Stimulated activated CD8-positive, alpha-beta memory T cell treated with anti-CD3 and anti-CD28 coated beads, Interleukin-2, amount 100 ng/mL, for 1 hour (primary cell): ENCODE measurements at regions not wholly inside any gene's neighbourhood (a gene's known extent, or its start where the extent isn't known, plus 50 kb on each side); places are given as distances from the start of the nearest gene placed in this dataset.
"Not testable (repeated sequence)": the region's sequence is repeated elsewhere in the genome, so short reads cannot be mapped to it uniquely, and the experiment has no call there.

Experiments used
- DNase-seq, 2 donors: peaks; one replicate each; pipeline ENCODE4 v3.0.0-alpha.2; 2020; ENCODE audit warnings: low read depth in 2 of 2

DNA sequence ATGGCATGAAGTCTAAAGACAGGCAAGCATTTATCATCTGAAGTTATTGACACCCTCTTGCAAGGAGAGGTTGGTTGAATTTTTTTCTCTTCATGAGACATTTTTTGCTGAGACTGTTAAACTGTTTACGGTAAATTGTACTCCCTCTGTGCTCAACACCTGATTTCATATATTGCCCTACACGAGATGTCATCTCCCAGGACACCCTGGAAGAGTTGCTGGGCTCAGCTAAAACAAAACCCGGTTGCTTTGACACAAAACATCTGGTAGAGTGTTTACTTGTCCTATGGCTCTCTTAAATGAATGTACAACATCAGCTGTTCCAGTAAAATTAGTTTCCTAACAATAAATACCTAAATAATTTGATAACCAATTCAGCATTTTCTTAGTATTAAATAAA, 533.8 kb downstream of the SOCS6 start:
- no peak for DNase-seq

DNA sequence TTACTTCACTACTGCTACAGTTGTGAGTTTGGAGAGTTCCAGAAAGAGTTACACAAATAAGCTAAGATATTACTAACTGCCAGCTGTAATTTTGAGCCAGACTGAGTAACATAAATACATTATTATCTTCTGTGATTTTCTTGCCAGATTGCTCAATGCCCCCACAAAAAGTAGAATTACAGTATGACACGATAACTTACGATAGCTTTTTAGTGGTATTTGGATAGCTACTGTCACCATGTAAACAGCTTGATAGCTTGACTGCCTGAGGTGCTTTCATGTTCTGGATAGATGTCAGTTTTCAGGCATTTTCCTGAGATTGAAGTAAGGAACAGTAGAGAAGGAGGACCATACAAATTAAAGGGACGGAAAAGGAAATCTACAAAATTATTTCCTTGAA, 533.3 kb downstream of the SOCS6 start:
- no peak for DNase-seq

DNA sequence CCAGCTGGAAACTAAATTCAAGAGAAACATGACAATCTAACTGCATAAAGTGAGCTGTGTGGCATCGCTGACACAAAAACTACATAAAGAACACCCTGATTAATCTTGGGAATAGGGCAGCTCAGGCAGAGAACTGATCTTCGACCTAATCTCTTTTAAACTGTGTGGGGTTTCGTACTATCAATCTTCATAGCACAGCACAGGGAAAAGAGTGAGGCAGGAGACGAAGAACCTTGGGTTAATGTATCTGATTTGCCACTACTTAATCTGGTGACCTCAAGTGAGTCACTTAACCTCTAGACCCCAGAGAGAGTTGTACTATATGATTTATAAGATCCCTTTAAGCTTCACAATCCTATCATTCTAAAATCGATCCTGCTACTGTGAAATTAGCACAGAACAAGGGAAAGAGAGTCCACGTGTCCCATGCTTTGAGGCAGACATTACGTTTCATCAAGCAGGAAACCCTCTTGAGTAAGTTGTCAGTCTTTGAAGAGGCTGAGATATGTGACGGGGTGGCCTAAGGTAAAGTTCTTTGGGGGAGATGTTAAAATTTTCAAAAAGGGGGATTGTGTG, 519.7 kb downstream of the SOCS6 start:
- DNase-seq = no peak

DNA sequence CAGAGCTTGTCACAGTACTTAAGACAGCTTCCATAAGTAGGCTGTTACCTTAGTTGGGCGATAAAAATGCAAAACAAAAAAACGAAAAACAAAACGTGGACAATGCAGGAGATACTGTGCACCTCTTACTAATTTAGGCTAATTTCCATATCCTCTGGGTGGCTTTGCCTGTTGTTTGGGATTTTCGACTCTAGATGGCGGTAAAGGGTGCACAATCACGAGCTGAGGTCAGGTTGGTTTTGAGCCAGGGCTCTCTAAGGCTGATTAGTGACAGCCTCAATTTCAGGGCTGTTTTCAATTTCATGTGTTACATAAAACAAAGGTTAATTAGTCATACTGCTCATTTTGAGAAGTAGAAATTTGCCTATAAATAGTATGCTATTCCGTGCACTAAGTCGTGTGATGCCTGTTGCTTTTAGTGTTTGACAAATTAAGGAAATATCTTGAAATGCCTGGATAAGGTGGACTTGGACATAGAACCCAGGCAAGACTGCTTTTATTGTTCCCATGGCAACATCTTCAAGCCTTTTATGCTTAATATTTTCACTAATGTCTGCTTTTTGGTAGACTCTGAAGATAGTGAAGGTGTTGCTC, 493.1 kb downstream of the SOCS6 start:
- DNase-seq = peak; percentile 15 to 28

DNA sequence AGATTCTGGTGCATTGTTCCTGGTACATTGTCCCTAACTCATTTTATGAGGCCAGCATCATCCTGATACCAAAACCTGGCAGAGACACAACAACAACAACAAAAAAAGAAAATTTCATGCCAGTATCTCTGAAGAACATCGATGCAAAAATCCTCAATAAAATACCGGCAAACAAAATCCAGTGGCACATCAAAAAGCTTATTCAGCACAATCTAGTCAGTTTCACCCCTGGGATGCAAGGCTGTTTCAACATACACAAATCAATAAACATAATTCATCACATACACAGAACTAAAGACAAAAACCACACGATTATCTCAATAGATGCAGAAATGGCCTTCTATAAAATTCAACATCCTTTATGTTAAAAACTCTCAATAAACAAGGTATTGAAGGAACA, 477.4 kb downstream of the SOCS6 start:
- DNase-seq = not testable (repeated sequence)

DNA sequence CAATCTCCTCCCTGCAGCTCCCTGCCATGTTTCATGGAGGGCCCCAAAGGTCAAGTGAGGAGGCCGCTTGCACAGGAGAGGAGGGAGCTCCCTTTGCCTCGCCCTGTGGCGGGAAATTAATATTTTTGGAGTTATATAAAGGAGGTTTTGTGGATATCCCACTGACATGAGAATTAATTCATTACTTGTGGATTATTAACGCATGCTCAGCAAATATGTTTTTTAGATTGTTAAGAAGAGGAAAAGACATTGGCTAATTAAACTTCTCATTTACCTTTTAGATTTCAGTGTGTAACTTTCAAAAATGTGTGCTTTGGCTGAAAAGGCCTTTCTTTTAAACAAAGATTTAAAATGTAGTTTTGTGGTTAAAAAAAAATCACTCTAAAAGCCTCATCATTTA, 474.0 kb downstream of the SOCS6 start:
- DNase-seq = no peak

DNA sequence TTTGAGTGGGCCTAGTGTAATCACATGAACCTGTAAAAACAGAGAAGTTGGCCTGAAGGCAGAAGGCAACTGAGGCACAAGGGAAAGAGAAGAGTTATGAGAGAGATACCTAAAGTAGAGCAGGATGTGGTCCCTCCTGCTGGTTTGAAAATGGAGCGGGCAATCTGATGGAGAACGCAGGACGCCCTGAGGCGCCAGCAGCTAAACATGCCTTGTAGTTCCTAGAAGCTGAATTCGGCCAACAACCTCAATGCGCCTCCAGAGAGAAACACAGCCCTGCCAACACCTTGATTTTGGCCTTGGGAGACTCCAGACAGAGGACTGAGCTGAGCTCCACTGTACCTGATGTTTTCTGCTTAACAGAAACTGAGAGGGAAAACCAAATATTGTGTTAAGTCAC, 469.9 kb downstream of the SOCS6 start:
- no peak for DNase-seq

DNA sequence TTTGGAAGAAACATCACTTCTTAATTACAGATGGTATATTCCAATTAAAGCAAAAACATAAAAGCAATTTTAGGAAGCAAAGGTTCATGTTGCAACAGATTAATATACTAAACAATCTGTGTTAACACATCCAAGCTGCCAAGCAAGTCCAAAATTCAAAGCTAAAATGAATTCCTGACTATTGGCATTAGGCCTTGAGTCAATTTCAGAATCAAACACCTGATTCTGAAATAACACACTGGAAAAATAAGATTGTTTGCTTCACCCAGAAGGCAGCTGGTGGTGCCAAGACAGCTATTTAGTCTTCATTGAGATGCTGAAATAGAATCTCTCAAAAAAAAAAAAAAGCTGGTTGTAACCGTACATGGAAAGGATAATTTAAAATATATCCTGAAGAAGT, 465.6 kb downstream of the SOCS6 start:
- DNase-seq = no peak

DNA sequence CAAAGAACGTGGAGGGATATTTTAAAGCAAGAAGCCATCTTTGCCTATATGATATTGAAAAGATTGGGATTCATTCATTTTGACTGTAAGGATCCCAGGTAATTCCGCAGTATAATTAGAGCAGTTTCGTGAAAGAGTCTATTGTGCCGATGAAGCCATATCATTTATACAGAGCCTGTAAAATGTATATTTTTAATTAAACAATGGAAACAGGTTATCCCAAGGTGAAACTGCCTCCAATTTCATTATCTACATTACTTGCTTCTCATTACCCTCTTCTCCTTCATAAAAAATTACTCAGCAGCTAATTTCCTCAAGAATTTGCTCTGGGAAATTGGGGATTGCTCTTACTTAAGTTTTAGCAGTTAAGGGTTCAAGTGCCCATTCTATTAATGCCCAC, 444.1 kb downstream of the SOCS6 start:
- DNase-seq = no peak

DNA sequence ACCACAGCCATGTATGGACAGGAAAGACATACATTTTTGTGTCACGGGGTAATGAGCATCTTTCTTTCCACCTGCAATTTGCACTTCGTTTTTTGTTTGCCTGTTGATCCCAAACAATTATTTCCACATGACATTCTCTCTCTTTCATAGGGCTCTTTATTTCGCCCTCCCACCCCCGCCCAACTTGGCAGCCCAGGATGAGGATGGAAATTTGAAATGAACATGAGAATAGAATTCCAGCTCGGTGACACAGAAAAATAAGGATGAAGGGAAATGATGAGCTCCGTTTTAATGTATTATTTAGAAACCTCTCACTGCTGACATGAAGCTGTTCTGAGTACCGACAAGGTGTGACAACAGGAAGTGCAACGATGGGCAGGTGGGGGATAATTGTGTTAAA, 443.3 kb downstream of the SOCS6 start:
- DNase-seq = no peak

DNA sequence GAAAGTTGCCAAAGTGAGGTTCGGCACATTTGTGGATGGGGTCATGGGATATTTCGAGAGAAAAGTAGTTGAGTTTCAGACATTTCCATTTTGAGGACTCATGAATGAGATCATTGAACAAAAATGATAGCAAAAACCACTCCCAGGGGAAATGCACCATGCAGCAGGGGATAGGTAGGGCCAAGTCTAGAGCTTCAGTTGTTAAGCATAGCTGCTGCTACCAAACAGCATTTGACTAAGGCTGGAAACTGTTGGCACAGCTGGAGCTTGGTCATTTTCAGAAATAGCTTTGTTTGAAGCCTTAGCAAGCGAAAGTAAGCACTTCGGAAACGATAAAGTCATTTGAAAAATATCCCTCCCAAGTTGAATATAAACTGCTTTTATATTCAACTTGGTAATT, 431.8 kb downstream of the SOCS6 start:
- no peak for DNase-seq

DNA sequence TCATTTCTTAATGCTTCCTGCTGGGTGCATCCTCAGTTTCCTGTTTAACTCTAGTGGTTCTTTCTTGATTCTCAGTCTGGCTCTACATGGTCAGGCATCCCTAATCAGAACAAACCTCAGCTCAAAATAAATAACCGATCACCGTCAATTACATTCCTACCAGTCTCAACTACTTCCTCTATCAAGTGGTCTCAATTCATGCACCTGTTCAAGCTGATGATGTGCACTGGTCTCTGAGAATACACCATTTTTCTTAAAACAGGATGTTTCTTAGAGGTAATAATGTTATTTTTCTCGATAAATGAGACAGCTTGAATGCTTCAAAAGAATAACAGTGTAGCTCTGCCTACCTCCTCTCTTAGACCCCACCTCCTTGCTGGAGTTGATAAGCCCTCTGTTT, 420.9 kb downstream of the SOCS6 start:
- no peak for DNase-seq

DNA sequence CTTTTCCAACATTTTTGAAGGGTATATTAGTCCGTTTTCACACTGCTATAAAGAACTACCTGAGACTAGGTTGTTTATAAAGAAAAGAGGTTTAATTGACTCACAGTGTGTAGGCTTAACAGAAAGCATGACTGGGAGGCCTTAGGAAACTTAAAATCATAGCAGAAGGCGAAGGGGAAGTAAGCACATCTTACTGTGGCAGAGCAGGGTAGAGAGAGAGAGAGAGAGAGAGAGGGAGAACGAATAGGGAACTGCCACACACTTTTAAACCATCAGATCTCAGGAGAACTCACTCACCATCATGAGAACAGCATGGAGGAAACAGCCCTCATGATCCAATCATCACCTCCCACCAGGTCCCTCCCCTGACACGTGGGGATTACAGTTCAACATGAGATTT, 420.3 kb downstream of the SOCS6 start:
- no peak for DNase-seq

DNA sequence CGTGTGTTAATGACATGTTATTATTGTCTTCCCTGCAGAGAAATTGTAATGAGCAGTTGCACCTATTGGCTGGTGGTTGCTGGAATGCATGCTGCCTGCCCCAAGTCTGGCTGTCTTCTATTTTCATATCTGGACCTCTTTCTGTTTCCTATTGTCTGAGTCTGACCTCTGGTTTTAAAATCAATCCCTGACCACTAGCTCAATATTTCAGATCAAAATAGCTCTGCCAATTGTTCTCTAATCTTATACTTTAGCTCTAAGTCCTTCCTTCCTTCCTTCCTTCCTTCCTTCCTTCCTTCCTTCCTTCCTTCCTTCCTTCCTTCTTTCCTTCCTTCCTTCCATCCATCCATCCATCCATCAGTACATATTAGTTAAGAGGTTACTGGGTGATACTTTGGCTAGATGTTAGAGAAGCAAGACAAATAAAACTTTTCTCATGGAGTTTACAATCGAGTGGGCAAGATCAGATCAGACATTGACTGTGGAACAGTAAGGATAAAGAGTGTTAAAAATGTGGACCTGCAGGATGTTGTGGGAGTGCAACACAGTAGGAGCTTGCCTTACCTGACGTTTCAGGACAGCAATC, 417.1 kb downstream of the SOCS6 start:
- no peak for DNase-seq

DNA sequence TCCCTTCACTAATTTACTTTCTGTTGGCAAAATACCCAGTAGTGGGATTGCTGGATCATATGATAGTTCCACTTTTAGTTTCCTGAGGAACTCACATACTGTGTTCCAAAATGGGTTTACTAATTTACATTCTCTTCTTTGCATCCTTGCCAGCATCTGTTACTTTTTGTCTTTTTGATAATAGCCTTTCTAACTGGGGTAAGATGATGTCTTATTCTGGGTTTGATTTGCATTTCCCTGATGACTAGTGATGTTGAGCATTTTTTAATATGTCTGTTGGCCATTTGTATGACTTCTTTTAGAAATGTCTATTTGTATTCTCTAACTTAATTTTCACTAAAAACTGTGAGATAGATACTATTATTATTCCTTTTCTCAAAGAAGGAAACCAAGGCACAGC, 411.7 kb downstream of the SOCS6 start:
- no peak for DNase-seq

DNA sequence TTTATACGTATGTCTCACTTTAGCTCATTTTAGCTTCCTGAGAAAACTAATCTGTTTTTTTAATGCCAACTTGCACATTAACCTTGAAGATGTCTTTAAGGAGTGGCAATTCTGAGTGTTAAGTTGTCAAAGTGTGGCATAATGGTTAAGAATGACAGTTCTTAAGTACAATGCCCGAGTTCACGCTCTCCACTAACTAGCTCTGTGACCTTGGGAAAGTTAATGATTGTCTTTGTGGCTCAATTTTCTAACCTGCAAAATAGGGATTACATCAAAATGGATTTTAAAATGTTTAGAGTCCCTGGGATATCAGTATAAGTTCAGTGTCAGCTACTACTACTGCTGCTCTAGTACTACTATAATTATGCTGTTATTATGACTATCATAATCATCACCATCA, 409.7 kb downstream of the SOCS6 start:
- DNase-seq = no peak

DNA sequence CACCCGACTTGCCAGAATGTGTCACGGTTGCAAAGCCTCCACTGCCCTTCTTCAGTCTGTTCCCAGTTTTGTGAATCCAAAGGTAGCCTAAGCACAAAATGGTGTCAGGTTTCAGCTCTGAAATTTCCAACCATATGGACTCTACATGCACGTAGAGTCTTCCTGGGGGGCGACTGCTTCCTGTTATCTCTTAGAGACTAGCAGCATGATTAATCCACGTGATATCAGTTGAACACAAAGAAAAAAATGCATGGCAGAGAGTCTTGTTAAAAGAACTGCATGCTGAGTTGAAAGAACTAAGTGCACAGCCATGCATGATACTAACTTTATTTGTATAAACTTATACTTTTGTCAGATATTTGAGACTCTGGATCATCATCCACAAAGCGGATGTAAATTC, 404.4 kb downstream of the SOCS6 start:
- DNase-seq = no peak

DNA sequence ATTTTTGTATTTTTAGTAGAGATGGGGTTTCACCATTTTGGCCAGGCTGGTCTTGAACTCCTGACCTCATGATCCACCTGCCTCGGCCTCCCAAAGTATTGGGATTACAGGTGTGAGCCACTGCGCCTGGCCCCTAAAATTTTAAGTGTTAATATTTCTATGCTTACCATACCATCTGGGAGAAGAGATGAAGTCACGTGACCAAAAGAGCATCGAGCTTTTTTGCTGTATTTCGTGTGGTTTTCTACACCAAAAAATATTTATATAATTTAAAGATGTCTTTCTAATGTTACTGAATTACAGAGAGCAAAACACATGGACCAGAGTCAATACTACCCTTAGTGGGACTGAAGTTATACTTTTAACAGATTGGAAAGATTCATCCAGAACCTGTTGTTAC, 400.9 kb downstream of the SOCS6 start:
- DNase-seq = not testable (repeated sequence)

DNA sequence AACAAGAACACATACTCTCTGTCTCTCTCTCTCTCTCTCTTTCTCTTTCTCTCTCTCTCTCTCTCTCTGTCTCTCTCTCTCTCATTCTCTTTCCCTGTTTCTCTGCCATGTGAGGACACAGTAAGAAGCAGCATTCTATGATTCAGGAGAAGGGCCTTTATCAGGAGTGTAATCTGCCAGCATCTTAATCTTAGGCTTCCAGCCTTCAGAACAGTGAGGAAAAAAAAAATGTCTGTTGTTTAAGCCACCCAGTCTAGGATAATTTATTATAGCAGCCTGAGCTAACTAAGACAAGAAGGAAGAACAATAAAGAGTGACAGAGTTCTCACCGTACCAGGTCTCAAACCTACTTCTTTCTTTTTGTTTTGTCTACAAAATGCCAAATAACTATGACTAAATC, 399.4 kb downstream of the SOCS6 start:
- DNase-seq = no peak

DNA sequence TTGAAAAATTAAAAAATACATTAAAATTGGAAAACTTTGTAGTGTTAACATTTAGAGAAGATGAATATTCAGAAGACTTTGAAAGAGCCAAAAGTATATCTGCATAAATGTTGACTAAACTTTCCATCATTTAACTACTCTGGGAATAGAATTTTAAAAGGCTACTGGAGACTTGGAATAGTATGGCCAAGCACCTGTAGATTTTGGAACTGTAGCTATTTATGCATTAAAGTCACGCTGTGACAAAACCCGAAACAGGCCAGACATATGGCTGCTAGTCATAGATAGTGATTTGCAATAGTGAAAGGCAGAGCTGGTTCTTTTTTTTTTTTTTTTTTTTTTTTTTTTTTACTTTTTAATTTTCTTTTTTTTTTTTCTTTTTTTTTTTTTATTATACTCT, 396.0 kb downstream of the SOCS6 start:
- no peak for DNase-seq

DNA sequence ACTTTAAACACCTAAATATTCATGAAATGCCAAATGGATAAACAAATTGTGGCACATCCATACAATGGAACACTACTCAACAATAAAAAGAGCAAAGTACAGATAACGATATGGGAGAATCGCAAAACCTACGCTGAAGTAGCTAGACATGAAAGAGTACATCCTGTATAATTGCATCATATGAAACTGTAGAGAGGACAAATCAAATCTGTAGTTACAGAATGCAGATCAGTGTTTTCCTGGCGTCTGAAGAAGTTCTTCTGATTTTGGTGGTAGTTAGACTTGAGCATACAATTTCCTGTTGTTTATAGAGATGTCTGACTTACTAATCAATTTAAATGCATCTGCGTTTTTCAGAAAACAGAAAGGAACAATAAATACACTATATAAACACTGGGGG, 394.4 kb downstream of the SOCS6 start:
- no peak for DNase-seq

DNA sequence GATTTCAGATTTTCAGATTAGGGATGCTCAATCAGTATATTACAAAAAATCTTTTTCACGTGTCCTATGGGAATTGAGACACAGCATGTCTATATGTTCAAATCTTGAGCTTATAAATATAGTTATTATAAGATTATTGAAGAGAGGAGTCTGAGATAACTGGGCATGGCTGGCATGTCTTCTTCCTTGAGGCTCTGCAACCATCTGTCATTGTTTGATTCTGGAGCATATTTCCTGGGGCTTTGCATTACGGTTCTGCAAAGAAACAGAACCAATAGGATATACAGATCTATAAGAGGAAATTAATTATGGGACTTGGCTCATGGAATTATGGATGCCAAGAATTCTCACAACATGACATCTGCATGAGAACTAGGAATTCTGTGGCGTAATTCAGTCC, 386.1 kb downstream of the SOCS6 start:
- DNase-seq = no peak

DNA sequence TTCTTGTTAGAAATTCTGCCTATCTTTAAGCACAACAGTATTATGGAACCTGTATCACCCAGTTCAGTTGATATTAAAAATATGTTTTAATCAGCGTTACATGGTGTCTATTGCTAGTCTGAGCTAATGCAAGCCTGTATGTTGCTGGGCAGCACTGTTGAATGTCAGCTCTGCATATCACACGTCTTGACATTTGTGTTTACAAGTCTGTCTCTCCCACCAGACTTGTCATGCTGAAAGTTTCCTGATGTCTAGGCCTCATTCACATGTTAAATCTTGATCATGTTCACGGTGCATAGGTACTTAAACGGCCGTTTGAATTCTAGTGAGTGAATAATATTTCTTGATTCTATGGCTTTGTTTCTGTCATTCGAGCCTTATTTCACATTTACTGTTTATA, 385.0 kb downstream of the SOCS6 start:
- no peak for DNase-seq

DNA sequence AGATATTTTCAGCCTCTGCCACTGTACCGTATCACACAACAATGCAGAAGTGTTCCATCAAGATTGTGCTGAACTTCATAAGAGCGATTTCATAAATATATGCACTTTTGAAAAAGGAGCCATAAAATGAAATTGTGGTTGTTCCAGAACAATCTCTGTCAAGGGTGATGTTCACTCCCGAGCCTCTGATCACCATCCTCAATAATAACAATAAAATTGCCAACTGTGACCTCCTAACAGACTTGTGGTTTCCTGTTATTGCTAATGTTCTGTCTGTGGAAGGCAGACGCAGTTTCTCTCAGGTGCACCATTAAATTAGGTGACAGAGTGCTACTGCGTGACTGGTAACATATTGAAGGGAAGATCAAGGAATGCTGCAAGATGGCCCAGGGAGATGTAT, 383.7 kb downstream of the SOCS6 start:
- no peak for DNase-seq
